ENCODE measurements at regions not wholly inside any gene's neighbourhood (a gene's known extent, or its start where the extent isn't known, plus 50 kb on each side); places are given as distances from the start of the nearest gene placed in this dataset.
"Not testable (repeated sequence)": the region's sequence is repeated elsewhere in the genome, so short reads cannot be mapped to it uniquely, and the experiment has no call there.

DNA sequence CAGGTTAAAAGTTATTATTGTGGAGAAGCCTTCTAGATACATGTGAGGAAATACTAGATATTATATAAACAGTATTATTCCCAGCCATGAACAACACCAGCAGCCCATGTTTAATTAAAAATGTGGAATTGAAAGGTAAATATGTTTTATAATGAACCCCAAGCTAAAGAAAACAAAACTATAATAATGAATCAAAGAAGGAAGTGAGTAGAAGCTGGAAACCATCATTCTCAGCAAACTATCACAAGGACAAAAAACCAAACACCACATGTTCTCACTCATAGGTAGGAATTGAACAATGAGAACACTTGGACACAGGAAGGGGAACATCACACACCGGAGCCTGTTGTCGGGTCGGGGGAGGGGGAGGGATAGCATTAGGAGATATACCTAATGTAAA, 167.6 kb upstream of the CXXC4 start:
- DNase-seq (ENCODE audit: low spot score): not testable (repeated sequence)

DNA sequence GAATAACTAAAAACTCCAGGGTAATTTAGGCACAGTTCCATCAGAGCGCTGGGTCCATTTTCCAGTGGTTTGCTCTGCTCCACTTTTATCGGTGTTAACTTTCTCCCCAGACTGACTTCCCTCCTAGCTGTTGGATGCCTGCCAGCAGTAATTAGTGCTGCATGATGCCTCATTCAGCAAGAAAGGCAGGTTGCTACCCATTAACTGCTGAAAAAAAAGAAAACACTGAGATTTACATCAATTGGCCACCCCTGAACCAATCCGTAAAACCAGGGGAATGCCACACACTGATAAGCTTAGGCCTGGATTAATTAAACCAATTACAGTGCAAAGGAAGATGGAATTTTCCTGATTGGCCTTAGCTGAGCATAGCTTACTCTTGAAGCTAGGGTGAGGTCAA, 182.4 kb upstream of the CXXC4 start:
- peak; percentile 44 for DNase-seq (ENCODE audit: low spot score)

DNA sequence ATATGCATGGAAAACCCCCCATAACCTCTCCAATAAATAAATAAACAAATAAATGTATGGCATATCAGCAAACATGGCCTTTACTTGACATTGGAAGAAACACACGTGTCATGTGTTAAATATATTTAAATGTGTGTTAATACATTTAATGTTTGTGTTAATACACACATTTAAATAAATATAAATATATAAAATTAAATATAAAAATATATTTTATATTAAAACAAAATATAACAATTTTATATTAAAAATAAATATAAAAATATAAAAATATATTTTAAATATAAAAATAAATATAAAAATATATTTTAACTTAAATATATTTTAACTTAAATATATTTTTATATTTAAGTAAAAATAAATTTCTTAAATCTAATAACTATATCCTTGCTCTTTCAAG, 187.6 kb upstream of the CXXC4 start:
- DNase-seq (ENCODE audit: low spot score): no peak

DNA sequence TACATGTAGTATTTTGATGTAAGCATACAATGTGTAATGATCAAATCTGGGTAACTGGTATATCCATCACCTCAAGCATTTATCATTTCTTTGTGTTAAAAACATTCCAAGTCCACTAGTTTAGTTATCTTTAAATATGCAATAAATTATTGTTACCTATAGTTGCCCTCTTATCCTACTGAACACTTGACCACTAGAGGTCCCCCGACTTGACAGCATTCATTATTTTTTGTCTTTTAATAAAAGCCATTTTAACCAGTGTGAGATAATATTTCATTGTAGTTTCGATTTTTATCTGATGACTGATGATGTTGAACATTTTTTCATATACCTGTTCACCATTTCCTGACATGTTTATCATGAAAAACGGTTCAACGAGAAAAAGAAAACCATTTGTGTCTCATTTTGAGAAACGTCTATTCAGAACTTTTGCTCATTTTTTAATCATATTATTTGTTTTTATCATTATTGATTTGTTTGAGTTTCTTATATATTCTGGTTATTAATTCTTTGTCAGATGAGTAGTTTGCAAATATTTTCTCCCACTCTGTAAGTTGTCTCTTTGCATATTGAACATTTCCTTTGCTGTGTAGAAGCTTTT, 199.0 kb upstream of the CXXC4 start:
- no peak for DNase-seq (ENCODE audit: low spot score)

DNA sequence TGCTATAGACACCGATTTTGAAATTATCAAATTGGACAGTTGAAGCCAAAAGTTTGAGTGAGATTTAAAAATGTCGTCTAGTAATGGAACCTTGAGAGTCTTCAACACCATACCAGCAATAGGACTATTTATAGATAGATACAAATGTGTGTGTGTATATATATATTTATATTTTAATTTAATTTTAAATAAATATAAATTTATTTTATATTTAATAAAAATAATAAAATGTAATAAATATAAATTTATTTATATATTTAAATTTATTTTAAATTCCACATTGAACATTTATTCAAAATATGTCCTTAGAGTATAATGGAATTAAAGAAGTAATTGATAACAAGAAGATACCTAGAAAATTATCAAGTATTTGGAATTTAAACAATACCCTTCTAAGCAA, 221.9 kb upstream of the CXXC4 start:
- DNase-seq (ENCODE audit: low spot score): no peak

DNA sequence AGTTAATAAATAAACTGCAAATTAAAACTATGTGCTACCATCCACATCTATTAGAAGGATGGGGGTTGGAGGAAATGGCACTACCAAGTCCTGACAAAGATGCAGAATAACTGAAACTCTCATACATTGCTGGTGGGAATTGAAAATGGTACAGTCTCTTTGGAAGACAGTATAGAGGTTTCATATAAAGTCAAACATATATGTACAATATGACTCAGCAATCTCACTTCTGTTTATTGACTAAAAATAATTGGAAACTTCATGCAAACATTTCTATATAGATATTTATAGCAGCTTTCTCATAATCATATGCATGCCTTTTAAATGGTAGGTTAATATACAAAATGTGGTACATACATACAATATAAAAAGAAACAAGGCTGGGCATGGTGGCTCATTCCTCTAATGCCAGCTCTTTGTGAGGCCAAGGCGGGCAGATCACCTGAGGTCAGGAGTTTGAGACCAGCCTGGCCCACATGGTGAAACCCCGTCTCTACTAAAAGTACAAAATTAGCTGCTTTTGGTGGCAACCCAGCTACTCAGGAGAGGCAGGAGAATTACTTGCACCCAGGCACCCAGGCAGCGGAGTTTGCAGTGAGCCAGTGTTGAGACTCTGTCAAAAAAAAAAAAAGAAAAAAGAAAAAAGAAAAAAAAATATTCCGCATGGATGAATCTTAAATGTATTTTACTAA, 225.0 kb upstream of the CXXC4 start:
- no peak for DNase-seq (ENCODE audit: low spot score)

DNA sequence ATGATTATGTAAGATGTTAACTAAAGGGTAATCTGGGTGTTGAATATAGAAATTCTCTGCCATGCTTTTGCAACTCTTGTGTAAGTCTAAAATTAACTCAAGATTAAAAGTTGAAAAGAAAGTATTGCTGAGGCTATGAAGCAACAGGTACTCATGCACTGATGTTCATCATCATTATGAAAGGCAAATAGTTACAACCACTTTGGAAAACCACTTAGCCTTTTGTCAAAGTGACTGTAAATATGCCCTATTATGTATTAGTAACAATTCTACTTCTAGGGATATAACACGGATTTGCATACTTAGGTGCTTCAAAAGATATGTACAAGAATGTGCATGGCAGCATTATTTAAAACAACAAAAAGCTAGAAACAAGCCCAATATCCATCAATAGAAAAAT, 227.8 kb upstream of the CXXC4 start:
- DNase-seq (ENCODE audit: low spot score): no peak

DNA sequence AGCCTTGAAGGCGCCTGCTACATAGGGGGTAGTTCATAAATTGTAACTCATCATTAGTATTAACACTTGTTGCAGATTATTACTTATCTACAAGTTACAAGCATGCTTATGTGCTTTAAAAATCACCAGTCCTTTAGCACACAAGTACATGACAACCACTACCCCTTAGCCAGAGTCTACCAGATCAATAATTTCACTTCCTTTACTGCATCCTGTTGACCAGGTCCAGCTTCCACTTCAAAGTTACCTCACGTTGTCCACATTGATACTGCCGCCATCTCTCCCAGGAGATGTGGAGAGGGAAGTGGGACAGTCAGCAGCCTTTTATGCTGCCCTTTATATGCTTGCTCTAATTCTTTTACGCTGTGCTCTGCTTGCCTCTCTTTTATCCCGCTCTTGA, 231.3 kb upstream of the CXXC4 start:
- DNase-seq (ENCODE audit: low spot score): no peak

DNA sequence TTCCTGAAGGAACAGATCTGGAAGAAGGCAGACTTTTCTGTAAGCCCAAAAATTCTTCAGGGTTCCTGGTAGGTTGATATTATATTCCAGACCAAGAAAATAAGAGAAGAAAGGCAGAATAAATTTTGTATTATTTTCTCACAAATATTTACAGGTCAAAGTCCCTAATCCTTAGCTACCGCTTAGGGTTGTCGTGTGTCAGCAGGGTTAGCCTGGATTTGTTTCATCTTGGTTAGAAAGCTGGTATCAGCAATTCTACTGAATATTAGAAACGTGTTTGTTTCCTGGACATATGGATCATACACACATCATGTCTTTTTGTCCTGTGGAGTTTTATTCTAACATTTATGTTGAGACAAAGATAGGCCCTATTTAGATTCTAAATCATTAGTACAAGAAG, 232.9 kb upstream of the CXXC4 start:
- DNase-seq (ENCODE audit: low spot score): no peak

DNA sequence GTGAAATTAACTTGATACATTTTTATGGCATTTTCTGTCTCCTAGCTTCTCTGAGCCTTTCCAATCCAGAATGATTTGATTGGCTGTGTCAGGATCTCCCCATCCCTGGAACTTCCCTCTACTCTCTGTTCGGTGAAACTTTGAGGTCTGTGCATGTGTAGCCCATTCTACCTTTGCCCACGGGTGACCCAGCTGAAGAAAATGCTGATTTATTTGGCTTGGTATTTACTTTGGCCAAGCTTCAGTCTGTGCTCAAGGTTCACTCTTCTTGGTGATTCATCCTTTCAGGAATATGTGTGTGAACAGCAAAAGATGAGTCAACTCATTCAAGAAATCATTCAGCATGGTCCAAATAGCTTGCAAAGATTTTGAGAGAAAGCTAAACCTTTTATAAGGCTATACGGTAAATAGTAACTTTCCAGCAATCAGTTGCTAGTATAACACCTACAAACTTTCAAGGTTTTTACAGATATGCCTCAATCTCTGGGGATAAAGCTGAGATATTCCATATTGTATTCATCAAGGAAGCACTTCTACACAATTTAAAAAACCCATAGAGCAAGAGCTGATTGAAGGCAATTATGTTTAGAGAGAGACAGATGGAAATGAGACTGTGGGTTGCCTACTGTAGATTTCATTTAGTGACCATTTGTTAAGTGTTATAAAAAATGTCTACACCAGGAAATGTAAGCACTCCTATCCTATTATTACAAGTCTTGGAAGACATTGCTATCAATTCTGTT, 233.9 kb upstream of the CXXC4 start:
- no peak for DNase-seq (ENCODE audit: low spot score)

DNA sequence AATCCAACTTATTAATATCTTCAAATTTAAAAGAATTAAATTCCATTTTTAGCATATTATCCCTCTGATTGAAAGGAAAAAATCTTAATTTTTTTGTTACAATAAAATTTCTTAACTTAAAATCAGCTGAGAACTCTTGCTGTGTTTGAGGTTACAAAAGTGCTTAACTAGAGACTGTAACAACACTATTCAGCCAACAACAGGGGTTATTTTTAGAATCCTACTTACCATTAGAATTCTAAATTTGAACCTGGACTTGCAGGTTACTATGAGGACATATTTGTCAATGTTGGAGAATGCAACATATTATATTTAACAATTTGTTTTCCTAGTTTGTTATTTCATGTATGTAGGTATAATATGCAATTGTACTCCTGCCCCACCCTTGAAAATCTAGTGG, 238.1 kb upstream of the CXXC4 start:
- DNase-seq (ENCODE audit: low spot score): no peak

DNA sequence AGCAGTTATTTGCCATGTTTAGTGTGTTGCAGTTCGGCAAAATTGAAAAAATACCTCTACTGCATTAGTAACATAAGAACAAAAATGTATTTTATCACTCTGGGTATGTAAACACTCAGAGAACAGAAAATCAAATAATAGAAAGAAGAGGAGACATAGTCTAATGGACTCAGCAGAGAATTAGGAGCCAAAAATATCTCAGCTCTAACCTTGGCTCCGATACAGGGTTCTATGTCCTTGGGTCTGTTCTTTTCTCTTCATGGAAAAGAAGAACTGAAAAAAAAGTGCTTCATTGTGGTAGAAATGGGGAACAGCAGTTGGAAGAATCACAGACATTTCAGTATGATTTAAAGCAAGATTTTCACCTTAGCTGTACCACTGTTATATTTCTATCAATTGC, 240.5 kb upstream of the CXXC4 start:
- no peak for DNase-seq (ENCODE audit: low spot score)

DNA sequence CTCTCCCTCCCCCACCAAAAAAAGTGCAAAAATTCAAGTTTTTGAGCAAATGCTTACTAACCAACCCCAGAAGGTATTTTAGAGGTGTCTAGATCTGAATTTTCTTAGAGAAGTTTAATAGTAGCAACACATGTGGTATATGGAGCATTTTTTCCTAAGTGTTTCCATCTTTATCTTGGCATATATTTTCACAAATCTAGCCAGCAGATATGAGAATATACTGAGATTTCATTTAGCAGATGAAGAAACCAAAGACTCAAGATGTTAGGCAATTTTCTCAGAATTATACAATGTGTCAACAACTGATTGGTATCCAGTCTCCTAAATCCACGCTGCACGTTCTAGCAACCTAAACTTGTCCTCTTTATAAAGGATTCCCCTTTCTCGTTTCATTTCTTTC, 245.5 kb upstream of the CXXC4 start:
- no peak for DNase-seq (ENCODE audit: low spot score)

DNA sequence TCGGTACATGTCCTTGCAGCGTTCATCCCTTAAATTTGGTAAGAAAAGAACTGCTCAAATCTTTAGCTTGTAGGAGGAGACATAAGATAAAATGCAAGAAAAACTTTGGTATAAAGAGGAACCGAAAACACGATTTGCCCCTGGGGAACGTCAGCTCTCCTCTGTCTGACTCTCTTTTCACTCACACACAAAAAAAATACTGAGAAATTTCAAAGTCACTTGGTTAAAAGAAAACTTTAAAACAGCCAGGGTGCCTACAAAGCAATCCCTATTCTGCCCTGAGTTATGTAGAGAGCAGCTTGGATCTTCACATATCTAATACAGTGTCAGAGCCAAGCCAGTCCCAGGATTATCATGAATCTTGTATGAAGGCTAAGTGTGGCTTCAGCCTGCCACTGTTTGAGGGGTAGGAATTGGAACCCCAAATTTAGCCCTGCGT, 248.5 kb upstream of the CXXC4 start:
- DNase-seq (ENCODE audit: low spot score): no peak

DNA sequence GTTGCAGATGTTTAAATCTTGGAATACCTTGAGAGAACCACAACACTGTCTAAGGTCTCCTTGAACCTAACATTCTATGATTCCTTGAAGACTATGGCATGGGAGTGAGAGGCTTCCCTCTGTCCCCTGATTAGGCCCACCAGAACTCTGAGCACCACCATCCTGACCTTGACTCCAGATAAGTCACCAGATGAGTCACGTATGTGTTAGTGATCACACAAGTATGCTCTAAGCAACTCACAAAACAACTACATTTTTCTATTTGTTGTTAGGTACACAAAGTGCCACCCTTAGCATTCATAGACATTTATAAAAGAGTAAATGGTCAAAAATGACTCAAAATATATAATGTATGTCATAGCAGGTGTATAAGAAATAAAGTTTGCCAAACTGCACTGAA, 252.9 kb upstream of the CXXC4 start:
- no peak for DNase-seq (ENCODE audit: low spot score)

DNA sequence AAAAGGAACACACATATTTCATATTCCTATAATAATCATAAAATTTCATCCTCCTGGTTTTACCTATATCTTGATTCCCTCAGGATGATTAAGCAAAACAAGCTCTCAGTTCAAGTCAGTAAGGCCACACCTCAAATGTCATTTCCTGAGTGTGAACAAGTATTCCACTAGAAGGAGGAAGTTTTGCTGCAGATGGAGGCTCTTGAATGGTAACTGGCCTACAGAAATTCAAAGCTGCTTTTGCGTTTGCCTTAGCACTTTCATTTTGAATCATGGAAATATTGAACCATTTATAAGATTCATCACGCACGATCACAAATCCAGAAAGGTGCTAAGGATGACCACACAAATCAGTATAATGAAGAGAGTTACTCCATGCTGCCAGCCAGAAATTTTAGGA, 254.4 kb upstream of the CXXC4 start:
- DNase-seq (ENCODE audit: low spot score): no peak

DNA sequence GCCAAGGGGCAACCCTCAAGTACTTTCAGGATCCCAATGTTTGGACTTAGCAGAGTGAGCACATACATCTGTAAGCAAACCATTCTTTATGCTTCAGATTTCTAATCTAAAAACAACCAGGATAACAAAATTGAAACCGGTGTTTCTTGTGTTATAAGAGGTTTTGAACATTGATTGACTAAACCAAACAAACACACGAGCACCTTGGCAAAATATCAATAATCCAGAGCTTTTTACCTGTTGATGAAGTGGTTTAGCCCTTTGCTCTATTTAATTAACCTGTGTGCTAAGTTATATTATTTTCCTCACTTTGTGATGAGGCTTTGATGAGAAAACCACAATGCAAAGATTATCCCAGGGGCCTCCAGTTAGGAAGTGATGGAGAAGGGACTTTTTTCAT, 255.3 kb upstream of the CXXC4 start:
- no peak for DNase-seq (ENCODE audit: low spot score)

DNA sequence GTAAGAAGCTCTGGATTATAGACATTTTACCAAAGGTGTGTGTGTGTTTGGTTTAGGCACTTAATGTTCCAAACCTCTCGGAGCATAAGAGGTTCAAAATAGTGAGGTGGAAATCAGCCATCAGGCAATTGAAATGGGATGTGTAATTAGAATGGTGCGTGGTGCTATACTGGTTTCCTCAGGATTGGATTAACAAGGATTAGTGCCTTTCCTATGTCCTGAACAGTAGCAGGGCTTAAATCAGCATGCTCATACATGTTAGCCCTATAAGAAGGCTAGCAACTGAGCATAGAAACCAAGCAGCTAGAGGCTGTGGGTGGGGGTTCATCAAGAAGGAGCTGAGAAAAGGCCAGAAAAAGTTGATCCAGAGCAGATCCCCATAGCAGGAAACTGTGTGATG, 256.8 kb upstream of the CXXC4 start:
- DNase-seq (ENCODE audit: low spot score): no peak

DNA sequence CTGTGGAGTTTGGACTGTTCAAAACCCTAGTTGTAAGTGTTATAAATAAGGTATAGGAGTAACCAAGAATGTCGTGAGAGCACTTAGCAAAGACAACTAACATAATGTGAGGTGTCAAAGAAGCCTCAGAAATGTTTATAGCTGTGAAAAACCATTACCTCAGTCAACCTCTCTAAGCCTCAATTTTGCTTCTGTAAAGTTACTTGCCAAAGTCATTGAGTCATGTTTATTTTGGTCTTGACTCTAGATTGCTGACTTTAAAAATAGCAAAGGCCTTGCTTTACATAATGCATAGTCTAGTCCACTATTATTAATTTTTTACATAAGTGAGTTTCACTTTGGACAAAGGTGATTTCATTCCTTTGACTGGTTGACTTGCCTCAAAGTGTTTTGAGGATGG, 257.6 kb upstream of the CXXC4 start:
- no peak for DNase-seq (ENCODE audit: low spot score)

DNA sequence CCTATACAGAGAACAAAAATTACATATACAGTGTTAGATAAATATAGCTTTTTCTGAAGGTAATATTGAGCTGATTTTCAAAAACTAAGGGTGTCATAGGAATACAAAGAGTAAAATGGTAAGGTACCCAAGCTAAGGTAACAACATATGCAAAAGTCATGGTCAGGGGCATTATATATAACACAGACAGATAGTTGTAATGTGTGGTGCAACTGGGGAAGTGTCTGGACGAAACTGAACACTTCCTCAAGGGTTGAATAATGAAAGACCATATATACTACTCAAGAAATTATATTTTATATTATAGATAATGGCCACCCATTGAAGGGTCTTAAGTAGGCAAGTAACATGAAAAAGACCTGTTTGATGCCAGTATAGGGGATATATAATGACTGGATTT, 262.1 kb upstream of the CXXC4 start:
- no peak for DNase-seq (ENCODE audit: low spot score)

DNA sequence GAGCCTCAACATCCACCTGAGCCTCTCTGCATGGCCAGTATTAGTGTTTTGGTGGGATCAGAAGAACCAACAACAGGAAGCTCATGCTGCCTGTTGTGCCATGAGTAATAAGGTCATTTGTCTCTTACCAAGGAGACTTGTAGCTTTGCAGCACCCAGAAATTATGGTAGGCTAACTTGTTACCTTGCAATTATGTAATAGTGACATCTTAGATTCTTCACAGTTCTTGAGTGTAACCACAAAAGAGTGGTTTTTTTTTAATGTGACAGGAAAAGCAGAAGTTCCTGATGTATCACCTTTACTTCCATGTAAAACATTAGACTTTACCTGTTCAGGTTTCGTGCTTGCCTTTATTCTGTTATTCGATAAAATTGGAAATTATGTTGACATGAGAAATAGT, 263.9 kb upstream of the CXXC4 start:
- no peak for DNase-seq (ENCODE audit: low spot score)

DNA sequence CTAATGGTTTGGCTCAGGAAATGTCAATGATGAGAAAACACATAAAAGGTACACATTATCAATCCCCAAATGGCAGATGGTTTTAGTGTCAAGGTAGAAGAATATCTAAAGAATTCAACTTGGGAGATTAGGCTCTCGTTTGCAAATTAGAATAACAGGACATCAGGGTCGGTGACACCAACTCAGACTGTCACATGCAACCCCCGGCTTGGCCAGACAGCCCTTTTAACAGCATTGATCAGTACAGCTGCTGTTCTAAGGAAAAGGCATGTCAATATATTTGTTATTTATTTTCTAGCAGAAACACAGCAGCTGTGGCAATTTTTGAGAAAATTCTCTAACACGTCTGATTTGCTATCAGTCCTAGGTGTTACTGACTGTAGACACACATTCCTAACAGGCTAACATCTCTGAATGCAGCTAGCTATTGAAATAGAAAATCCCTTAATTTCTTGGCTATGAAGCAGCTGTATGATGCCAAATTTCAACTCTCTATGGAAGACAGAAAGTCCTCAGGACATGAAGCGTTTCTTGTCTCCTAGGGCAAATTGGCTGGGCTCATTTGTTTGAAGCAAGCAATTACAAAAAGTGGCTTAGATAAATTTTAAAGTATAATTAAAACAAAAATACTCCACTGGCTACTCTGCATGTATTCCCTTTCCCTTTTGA, 269.0 kb upstream of the CXXC4 start:
- DNase-seq (ENCODE audit: low spot score): no peak

DNA sequence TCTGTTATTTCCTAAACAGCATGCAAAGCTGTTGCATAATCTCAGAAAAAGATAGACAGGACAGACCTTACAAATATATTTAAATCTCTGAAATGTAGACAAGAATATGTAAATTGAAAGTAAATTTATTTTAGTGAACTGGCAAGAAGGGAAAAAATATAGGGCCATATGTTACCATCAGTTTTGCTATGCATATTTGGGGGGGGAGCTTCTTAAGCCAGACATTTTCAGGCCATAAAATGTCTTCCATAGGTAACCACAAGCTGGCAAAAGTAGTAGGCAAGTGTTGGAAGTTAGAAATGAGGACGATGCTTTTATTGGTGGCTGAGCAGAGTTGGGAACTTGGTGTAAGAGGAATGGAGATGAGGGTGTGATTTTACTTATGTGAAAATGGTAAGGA, 272.0 kb upstream of the CXXC4 start:
- no peak for DNase-seq (ENCODE audit: low spot score)

Data from SK-N-DZ (cell line).